Stimulated activated CD4-positive, alpha-beta T cell treated with anti-CD3 and anti-CD28 coated beads, Interleukin-1b, Interleukin-23, amount 100 ng/mL, for 24 hours (primary cell): ENCODE measurements at regions not wholly inside any gene's neighbourhood (a gene's known extent, or its start where the extent isn't known, plus 50 kb on each side); places are given as distances from the start of the nearest gene placed in this dataset.
A peak's percentile ranks its signal among the peaks of the same experiment; 100 is the strongest.

ENCODE experiments used
- DNase-seq, 4 experiments: peaks; one replicate each; pipeline ENCODE4 v3.0.0-alpha.2; 2020; ENCODE audit warnings: low read depth in 4 of 4, low spot score in 1 of 4

DNA sequence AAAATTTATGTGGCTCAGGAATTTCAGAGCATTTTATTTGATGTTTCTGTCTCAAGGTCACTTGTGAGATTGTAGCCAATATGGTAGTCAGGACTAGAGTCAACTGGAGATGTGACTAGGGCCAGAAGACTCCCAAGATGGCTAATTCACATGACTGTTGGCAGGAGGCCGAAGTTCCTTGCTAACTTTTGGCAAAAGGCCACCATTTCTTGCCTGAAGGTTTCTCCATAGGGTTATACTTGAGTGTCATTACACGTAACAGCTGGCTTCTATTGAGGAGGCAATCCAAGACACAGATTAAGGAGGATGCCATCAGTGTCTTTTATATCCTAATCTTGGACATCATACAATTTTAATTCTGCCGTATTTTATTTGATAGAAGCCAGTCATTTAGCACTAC is 162.3 kb upstream of the MAOA start:
- no peak for DNase-seq

DNA sequence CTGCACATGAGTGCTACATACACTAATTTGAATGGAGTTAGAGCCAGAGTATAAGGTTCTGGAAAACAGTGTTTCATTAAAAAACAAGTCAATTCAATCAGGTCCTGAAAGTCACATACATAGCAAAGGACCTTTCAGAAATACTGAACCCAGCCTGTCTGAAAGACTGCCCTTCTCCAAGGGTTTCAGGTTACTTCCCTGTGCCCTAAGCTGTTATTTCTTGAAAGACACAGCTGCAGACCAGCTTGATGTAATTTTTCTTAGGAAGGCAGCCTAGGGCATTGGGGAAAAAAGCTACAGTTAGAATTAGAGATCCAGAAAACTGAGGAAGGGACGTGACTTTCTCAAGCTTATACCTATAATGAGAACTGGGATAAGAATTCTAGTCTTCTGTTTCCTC is 155.9 kb upstream of the MAOA start:
- no peak for DNase-seq

GRCh38 chrX:43500996-43501694 is 155.0 kb upstream of the MAOA start:
- DNase-seq = no peak

DNA sequence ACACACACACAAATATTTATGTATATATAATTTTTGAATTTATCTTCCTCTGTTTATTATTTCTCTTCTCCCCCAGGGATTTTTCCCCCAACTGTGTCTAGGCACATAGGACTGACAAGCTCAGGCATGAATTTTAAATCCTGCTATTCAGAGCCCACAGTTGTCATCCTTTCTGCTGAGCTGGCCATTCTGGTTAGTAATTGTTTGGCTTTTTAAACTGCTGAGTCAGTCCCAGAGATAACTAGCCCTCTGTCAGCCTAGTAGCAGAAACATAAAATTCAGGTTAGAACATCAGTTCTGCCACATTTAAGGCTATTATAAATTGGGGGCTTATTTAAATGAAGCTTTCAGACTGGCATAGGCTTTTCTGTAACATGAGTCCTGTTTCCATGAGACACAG is 151.7 kb upstream of the MAOA start:
- DNase-seq = no peak

DNA sequence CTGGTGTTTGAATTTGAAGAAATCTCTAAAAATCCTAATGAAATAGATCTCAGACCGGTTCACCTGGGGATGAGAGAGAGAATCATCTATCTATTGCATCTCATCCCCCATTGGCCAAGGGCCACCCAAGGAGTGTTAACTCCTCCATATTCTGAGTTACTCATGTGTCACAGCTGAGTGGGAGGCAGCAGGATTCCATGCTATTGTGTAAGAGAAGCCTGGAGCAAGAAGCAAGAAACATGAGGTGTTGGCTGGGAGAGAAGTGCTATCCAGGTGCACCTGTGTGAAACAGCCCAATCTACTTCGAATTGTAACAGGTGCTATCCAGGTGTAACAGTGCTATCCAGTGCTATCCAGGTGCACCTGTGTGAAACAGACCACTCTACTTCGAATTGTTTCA is 150.3 kb upstream of the MAOA start:
- no peak for DNase-seq

GRCh38 chrX:43508694-43509093 is 147.4 kb upstream of the MAOA start:
- no peak for DNase-seq

GRCh38 chrX:43510209-43510608 is 145.9 kb upstream of the MAOA start:
- DNase-seq = no peak

DNA sequence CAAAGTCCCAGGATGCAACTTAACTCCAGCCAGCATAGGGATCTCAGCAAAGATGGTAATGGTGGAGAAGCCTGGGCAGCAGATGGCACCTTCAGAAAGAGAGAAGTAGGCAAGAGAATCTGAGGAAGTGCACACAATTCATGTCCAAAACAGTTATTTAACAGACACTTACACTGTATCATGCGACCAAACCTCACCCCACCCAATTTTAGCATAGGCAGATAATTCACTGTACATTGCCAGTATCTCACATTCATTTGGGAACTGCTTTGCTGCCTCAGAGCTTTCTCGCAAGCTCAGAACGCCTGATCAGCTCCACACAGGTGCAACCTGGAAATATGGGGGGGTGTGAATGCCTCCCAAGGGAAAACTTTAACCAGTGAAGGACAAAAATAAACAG is 143.0 kb upstream of the MAOA start:
- DNase-seq = no peak

DNA sequence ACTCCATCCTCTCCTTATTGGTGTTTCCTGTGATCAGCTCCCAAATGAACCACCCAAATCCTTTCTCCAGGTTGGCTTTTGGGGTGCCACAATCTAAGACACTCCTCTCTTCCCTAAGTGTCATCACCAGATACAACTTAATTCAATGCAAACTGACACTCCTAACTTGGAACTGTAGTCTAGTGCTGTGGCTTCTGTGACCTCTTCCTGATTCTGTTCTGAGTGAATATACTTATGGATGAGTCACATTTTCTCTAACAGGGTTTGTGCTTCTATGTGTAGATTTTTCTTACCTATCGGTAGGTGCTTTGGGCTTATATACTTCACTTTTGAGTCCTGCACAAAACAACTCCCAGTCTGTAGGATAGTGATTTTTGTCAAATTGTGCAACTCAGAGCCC is 141.3 kb upstream of the MAOA start:
- DNase-seq = no peak

DNA sequence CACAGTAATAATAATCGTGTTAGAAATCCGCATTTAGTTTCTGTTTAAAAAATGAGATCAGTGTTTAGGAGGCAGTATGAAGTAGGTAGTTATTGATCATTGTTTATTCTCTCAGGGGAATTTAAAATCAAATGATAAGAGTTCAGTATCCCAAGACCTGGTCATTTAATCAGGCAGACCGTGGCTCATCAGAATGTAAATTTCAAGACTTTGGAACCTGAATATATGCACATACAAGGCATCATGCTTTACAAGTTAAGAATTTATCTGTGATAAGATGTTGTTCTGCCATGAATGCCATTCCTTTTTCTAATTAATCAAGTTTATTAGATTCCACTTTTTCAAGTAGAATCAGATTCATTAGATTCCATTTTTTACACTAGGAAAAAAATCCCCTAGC is 133.5 kb upstream of the MAOA start:
- no peak for DNase-seq

- no peak for DNase-seq
Observed at GRCh38 chrX:43525901-43526610, 130.0 kb upstream of the MAOA start.

DNA sequence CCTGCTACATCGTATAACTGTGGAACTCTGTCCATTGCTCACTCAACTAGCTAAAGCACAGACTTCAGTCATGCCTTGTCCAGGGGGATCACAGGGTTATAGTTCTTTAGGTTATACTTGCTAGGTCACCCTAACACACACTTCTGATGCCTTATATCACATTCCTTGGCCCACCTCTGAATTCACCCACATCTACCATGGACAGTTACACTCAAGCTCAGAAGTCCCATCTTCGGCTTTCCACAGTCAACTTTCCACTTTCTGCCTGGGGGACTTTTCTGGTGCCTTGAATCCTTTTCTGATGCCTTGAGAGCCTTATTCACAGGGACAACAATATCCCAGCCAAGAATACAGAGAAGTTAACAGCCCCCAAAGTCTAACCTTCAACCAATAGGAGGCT is 129.2 kb upstream of the MAOA start:
- DNase-seq = no peak

DNA sequence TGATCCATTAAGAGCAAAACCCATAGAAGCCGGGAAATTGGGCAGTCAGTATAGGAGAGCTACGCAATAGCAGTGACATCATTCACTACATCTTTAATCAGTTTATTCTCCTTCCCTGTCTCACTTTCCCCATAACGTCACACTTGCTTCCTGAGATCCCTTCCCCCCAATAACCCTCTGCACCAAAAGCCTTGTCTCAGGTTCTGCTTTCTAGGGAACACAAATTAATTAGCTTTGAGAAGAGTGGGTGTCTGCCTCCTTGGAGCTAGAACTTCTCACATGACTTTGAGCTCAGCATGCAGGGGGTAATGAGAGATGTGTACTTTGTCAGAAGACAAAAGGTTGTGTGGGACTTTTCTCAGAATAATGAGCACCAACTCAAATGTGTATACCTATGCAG is 128.3 kb upstream of the MAOA start:
- DNase-seq = no peak

- no peak for DNase-seq
Observed at GRCh38 chrX:43530837-43531236, 125.3 kb upstream of the MAOA start.

- no peak for DNase-seq
Observed at GRCh38 chrX:43540318-43540717, 115.8 kb upstream of the MAOA start.

GRCh38 chrX:43551590-43551989 is 104.5 kb upstream of the MAOA start:
- DNase-seq = no peak

- no peak for DNase-seq
Observed at GRCh38 chrX:43552156-43552555, 103.9 kb upstream of the MAOA start.

DNA sequence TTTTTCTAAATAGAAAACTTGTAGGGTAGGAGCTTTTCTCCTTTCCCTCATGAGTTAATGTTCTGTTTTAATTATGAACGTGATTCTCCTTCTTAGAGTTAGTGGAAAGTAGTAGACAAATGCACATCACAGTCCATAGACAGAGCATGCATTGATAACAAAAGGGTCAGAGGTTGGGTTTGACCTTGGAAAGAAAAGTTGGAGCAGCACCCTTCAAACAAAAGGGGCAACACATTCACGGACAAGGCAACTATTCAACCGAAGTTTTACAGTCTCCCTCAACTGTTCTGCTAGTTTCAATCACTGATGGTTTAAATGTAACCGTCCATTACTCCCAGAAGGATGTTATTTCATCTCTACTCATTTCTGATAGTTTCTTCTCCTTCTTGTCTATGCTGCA is 103.4 kb upstream of the MAOA start:
- no peak for DNase-seq

GRCh38 chrX:43553257-43553656 is 102.8 kb upstream of the MAOA start:
- no peak for DNase-seq

- no peak for DNase-seq
Observed at GRCh38 chrX:43556207-43556606, 99.9 kb upstream of the MAOA start.

GRCh38 chrX:43557792-43558191 is 98.3 kb upstream of the MAOA start:
- DNase-seq = peak; percentile 20 to 37 (median 26)

- peak in 2 of 4 experiments; percentile 0 to 1 for DNase-seq
Observed at GRCh38 chrX:43559644-43560043, 96.5 kb upstream of the MAOA start.
